A673 (cell line): ENCODE measurements at regions not wholly inside any gene's neighbourhood (a gene's known extent, or its start where the extent isn't known, plus 50 kb on each side); places are given as distances from the start of the nearest gene placed in this dataset.

Experiments
- CTCF ChIP-seq: fragments of 300-800, 200-600 bp; sonication (generic); conservative IDR thresholded peaks from 2 replicates; pipeline ENCODE4 v1.5.1; 2017; ENCODE audit warnings: low read depth, mild to moderate bottlenecking, antibody characterized with exemption, low read length, moderate library complexity, mixed read lengths
- EZH2 ChIP-seq: fragments of 200-600 bp; sonication (generic); IDR thresholded peaks from 2 replicates; pipeline ENCODE4 v1.6.1; 2017; ENCODE audit warnings: borderline replicate concordance, low read depth, mild to moderate bottlenecking, mixed read lengths, antibody characterized with exemption, low read length; ENCODE audit not compliant: poor library complexity, severe bottlenecking

GRCh38 chr20:19001177-19001576 lies 187.6 kb downstream of the SCP2D1 start:
- no peak for TF ChIP-seq CTCF
- TF ChIP-seq EZH2 = no peak
